H1 (cell line): ENCODE measurements at regions not wholly inside any gene's neighbourhood (a gene's known extent, or its start where the extent isn't known, plus 50 kb on each side); places are given as distances from the start of the nearest gene placed in this dataset.

Experiments
- CTCF ChIP-seq, 3 experiments: IDR thresholded peaks; 1 replicate in 2 of 3; 2 replicates in 1 of 3; pipeline versions ENCODE4 v1.5.1 to v1.6.1; 2011; ENCODE audit warnings: low read length in 3 of 3, mild to moderate bottlenecking in 3 of 3, inconsistent platforms in 2 of 3, low read depth in 1 of 3, moderate library complexity in 1 of 3; ENCODE audit not compliant: insufficient read depth in 1 of 3; ENCODE audit errors: control extremely low read depth in 1 of 3
- POLR2AphosphoS5 ChIP-seq: IDR thresholded peaks from 2 replicates; pipeline ENCODE4 v1.6.1; 2011; ENCODE audit warnings: low read depth, low read length
- SUZ12 ChIP-seq: fragments of 200-600 bp; sonication (generic); IDR thresholded peaks from 2 replicates; pipeline ENCODE4 v1.6.1; 2012; ENCODE audit warnings: mild to moderate bottlenecking, inconsistent platforms, low read length, moderate library complexity, mixed read lengths

- TF ChIP-seq CTCF (IDR thresholded peaks at IDR 0.05; ENCODE audit: control extremely low read depth in 1 of 3, insufficient read depth in 1 of 3, low read depth in 1 of 3, low read length in 3 of 3) (no peak), POLR2AphosphoS5 (no peak), SUZ12 (no peak)
Measured at GRCh38 chr2:129015397-129016285, 697.0 kb upstream of the HS6ST1 start.
